HEK293 (cell line): ENCODE measurements at regions not wholly inside any gene's neighbourhood (a gene's known extent, or its start where the extent isn't known, plus 50 kb on each side); places are given as distances from the start of the nearest gene placed in this dataset.

ENCODE experiments used
- AEBP2 ChIP-seq: fragments of 450-650 bp; formaldehyde crosslinking; IDR thresholded peaks from 2 replicates; pipeline ENCODE4 v1.5.1; 2016; ENCODE audit warnings: missing biosample characterization, missing genetic modification characterization, borderline replicate concordance
- ATF2 ChIP-seq: fragments of 450-650 bp; formaldehyde crosslinking; IDR thresholded peaks from 2 replicates; pipeline ENCODE4 v1.5.1; 2016; ENCODE audit warnings: missing biosample characterization, missing genetic modification characterization, low read depth
- BCL11A ChIP-seq: fragments of 450-650 bp; formaldehyde crosslinking; IDR thresholded peaks from 2 replicates; pipeline ENCODE4 v1.5.1; 2016; ENCODE audit warnings: low read depth, missing biosample characterization, missing genetic modification characterization
- EGR2 ChIP-seq: fragments of 450-650 bp; formaldehyde crosslinking; IDR thresholded peaks from 2 replicates; pipeline ENCODE4 v1.5.1; 2016; ENCODE audit warnings: low read depth, missing biosample characterization, missing genetic modification characterization
- KLF1 ChIP-seq: fragments of 450-650 bp; formaldehyde crosslinking; IDR thresholded peaks from 2 replicates; pipeline ENCODE4 v1.5.1; 2016; ENCODE audit warnings: missing biosample characterization, missing genetic modification characterization
- OVOL3 ChIP-seq: fragments of 450-650 bp; formaldehyde crosslinking; IDR thresholded peaks from 2 replicates; pipeline ENCODE4 v1.5.1; 2016; ENCODE audit warnings: missing biosample characterization, missing genetic modification characterization
- PATZ1 ChIP-seq: fragments of 450-650 bp; formaldehyde crosslinking; IDR thresholded peaks from 2 replicates; pipeline ENCODE4 v1.5.1; 2016; ENCODE audit warnings: missing biosample characterization, missing genetic modification characterization
- PRDM1 ChIP-seq: fragments of 450-650 bp; formaldehyde crosslinking; IDR thresholded peaks from 2 replicates; pipeline ENCODE4; 2016; ENCODE audit warnings: missing biosample characterization, missing genetic modification characterization
- TRIM28 ChIP-seq: IDR thresholded peaks from 2 replicates; pipeline ENCODE4 v1.6.1; 2011; ENCODE audit warnings: low read length, control low read depth, borderline replicate concordance
- ZBTB49 ChIP-seq: fragments of 450-650 bp; formaldehyde crosslinking; IDR thresholded peaks from 2 replicates; pipeline ENCODE4 v1.5.1; 2016; ENCODE audit warnings: missing biosample characterization, missing genetic modification characterization, low read depth
- ZBTB7A ChIP-seq: fragments of 450-650 bp; formaldehyde crosslinking; IDR thresholded peaks from 2 replicates; pipeline ENCODE4 v1.5.1; 2016; ENCODE audit warnings: low read depth, missing biosample characterization, missing genetic modification characterization
- ZBTB8A ChIP-seq: fragments of 450-650 bp; formaldehyde crosslinking; IDR thresholded peaks from 2 replicates; pipeline ENCODE4 v1.5.1; 2016; ENCODE audit warnings: missing biosample characterization, missing genetic modification characterization
- ZEB2 ChIP-seq: fragments of 450-650 bp; formaldehyde crosslinking; IDR thresholded peaks from 2 replicates; pipeline ENCODE4 v1.5.1; 2016; ENCODE audit warnings: missing biosample characterization, missing genetic modification characterization
- ZNF138 ChIP-seq: fragments of 450-650 bp; formaldehyde crosslinking; IDR thresholded peaks from 2 replicates; pipeline ENCODE4 v1.5.1; 2016; ENCODE audit warnings: missing biosample characterization, missing genetic modification characterization, borderline replicate concordance
- ZNF146 ChIP-seq: fragments of 450-650 bp; formaldehyde crosslinking; IDR thresholded peaks from 2 replicates; pipeline ENCODE4 v1.5.1; 2016; ENCODE audit warnings: missing biosample characterization, missing genetic modification characterization
- ZNF223 ChIP-seq: fragments of 450-650 bp; formaldehyde crosslinking; IDR thresholded peaks from 2 replicates; pipeline ENCODE4 v1.5.1; 2016; ENCODE audit warnings: missing biosample characterization, missing genetic modification characterization
- ZNF239 ChIP-seq: fragments of 450-650 bp; formaldehyde crosslinking; IDR thresholded peaks from 2 replicates; pipeline ENCODE4 v1.5.1; 2016; ENCODE audit warnings: missing biosample characterization, missing genetic modification characterization
- ZNF324 ChIP-seq: fragments of 450-650 bp; formaldehyde crosslinking; IDR thresholded peaks from 2 replicates; pipeline ENCODE4 v1.5.1; 2016; ENCODE audit warnings: missing biosample characterization, missing genetic modification characterization
- ZNF426 ChIP-seq: fragments of 450-650 bp; formaldehyde crosslinking; IDR thresholded peaks from 2 replicates; pipeline ENCODE4 v1.5.1; 2017; ENCODE audit warnings: missing biosample characterization, missing genetic modification characterization, mild to moderate bottlenecking, inconsistent platforms, moderate library complexity
- ZNF449 ChIP-seq: fragments of 450-650 bp; formaldehyde crosslinking; IDR thresholded peaks from 2 replicates; pipeline ENCODE4 v1.5.1; 2017; ENCODE audit warnings: missing biosample characterization, mild to moderate bottlenecking, missing genetic modification characterization, moderate library complexity
- ZNF501 ChIP-seq: fragments of 450-650 bp; formaldehyde crosslinking; IDR thresholded peaks from 2 replicates; pipeline ENCODE4 v1.5.1; 2016; ENCODE audit warnings: missing biosample characterization, missing genetic modification characterization
- ZNF580 ChIP-seq: fragments of 450-650 bp; formaldehyde crosslinking; IDR thresholded peaks from 2 replicates; pipeline ENCODE4 v1.5.1; 2016; ENCODE audit warnings: missing biosample characterization, missing genetic modification characterization
- ZNF610 ChIP-seq: fragments of 450-650 bp; formaldehyde crosslinking; IDR thresholded peaks from 2 replicates; pipeline ENCODE4 v1.5.1; 2016; ENCODE audit warnings: missing biosample characterization, missing genetic modification characterization, borderline replicate concordance
- ZNF830 ChIP-seq: fragments of 450-650 bp; IDR thresholded peaks from 2 replicates; pipeline ENCODE4 v1.5.0; 2018; ENCODE audit warnings: missing biosample characterization, missing genetic modification characterization, low read depth, mild to moderate bottlenecking, moderate library complexity
- ZXDB ChIP-seq: fragments of 450-650 bp; formaldehyde crosslinking; IDR thresholded peaks from 2 replicates; pipeline ENCODE4 v1.5.1; 2016; ENCODE audit warnings: missing biosample characterization, missing genetic modification characterization
- TF ChIP-seq, protein P1 (sequence below): fragments of 450-650 bp; formaldehyde crosslinking; IDR thresholded peaks from 2 replicates; pipeline ENCODE4 v1.5.1; 2016; ENCODE audit warnings: missing biosample characterization, missing genetic modification characterization
- TF ChIP-seq, protein P2 (sequence below): fragments of 450-650 bp; formaldehyde crosslinking; IDR thresholded peaks from 2 replicates; pipeline ENCODE4 v1.5.1; 2016; ENCODE audit warnings: missing biosample characterization, missing genetic modification characterization

- TF ChIP-seq ZNF449 (peak; percentile 74), PRDM1 (no peak), ZEB2 (peak; percentile 94), ZNF324 (peak; percentile 72), ZNF138 (tag by site-specific recombination) (no peak), ZBTB7A (tag by site-specific recombination) (no peak), KLF1 (tag by site-specific recombination) (no peak; the same call in 1 of the 2 replicates), ZBTB8A (peak; percentile 81), ZXDB (tag by site-specific recombination) (peak; percentile 95), EGR2 (no peak), OVOL3 (tag by site-specific recombination) (peak; percentile 95), TRIM28 (peak; percentile 78; the same call in 1 of the 2 replicates), ZNF501 (tag by site-specific recombination) (no peak), ZNF426 (no peak), ATF2 (peak; percentile 90; the same call in 1 of the 2 replicates), ZNF146 (tag by site-specific recombination) (peak; percentile 64; the same call in 1 of the 2 replicates), BCL11A (tag by site-specific recombination) (peak; percentile 90; the same call in 1 of the 2 replicates), ZBTB49 (tag by site-specific recombination) (0 out of 2 replicates have a peak, but pooled peaks have one; percentile 31), ZNF239 (tag by site-specific recombination) (no peak), PATZ1 (peak; percentile 55; the same call in 1 of the 2 replicates), AEBP2 (peak; percentile 54; the same call in 1 of the 2 replicates), ZNF223 (tag by site-specific recombination) (no peak), ZNF610 (peak; percentile 78; the same call in 1 of the 2 replicates), ZNF830 (no peak), ZNF580 (tag by site-specific recombination) (peak; percentile 98)
- TF ChIP-seq, protein P1, sequence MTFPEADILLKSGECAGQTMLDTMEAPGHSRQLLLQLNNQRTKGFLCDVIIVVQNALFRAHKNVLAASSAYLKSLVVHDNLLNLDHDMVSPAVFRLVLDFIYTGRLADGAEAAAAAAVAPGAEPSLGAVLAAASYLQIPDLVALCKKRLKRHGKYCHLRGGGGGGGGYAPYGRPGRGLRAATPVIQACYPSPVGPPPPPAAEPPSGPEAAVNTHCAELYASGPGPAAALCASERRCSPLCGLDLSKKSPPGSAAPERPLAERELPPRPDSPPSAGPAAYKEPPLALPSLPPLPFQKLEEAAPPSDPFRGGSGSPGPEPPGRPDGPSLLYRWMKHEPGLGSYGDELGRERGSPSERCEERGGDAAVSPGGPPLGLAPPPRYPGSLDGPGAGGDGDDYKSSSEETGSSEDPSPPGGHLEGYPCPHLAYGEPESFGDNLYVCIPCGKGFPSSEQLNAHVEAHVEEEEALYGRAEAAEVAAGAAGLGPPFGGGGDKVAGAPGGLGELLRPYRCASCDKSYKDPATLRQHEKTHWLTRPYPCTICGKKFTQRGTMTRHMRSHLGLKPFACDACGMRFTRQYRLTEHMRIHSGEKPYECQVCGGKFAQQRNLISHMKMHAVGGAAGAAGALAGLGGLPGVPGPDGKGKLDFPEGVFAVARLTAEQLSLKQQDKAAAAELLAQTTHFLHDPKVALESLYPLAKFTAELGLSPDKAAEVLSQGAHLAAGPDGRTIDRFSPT (tag by site-specific recombination) = peak; percentile 83
- TF ChIP-seq, protein P2, sequence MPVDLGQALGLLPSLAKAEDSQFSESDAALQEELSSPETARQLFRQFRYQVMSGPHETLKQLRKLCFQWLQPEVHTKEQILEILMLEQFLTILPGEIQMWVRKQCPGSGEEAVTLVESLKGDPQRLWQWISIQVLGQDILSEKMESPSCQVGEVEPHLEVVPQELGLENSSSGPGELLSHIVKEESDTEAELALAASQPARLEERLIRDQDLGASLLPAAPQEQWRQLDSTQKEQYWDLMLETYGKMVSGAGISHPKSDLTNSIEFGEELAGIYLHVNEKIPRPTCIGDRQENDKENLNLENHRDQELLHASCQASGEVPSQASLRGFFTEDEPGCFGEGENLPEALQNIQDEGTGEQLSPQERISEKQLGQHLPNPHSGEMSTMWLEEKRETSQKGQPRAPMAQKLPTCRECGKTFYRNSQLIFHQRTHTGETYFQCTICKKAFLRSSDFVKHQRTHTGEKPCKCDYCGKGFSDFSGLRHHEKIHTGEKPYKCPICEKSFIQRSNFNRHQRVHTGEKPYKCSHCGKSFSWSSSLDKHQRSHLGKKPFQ (tag by site-specific recombination) = peak; percentile 90
Observed at GRCh38 chr6:4320860-4321259, 185.5 kb upstream of the ECI2 start (continued).
